Amniotic stem cell (primary cell): ENCODE measurements at regions not wholly inside any gene's neighbourhood (a gene's known extent, or its start where the extent isn't known, plus 50 kb on each side); places are given as distances from the start of the nearest gene placed in this dataset.
"Not testable (repeated sequence)": the region's sequence is repeated elsewhere in the genome, so short reads cannot be mapped to it uniquely, and the experiment has no call there.

ENCODE experiments used
- DNase-seq: peaks from one replicate; lab custom pipeline; 2025; lab: John Stamatoyannopoulos, UW

DNA sequence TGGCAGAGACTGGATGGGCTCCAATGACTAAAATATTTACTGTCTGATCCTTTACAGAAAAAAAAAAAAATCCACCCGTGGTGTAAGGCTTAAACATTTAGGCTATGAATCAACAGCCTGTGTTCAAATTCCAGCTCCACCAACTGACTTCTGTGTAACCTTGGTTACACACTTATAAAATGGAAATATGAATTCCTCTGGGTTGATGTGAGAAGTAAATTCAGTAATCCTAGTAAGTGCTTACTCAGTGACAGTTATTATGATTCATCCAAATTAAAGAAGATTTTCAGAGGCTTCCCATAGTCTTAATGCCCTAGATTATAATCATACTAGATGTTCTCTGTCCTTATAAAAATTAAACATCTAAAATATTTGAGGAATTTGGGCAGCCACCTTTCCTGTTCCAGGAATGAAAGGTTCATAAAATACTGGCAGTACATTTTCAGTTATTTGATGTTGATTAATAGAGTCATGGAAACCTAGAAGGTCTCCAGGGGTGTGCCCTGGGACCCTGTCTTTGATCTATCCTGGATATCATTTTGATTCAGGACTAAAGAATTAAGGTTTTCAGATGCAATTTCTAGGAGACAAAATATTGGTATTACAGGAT lies 180.3 kb upstream of the ZNF217 start:
- DNase-seq: peak; percentile 93

DNA sequence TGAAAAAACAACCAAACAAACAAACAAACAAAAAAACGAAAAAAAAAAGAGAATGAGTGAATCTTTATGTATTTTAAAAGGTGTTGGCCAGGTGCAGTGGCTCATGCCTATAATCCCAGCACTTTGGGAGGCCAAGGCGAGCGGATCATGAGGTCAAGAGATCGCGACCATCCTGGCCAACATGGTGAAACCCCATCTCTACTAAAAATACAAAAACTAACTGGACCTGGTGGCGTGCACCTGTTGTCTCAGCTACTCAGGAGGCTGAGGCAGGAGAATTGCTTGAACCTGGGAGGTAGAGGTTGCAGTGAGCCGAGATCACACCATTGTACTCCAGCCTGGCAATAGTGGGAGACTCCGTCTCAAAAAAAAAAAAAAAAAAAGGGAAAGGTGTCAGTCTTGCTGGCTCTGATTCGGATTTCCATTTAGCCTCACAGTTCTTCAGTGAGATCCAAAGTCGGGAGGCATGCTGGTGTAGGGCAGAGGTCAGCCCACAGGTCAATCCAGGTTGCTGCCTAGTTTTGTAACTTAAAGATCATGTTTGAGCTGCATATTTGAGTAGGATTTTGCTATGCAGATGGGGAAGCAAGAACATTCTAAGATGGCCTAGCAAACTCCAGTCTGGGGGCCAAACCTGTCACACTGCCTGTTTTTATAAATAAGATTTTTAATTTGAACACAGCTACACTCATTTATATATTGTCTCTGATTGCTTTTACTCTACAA lies 179.6 kb upstream of the ZNF217 start:
- DNase-seq: not testable (repeated sequence)

DNA sequence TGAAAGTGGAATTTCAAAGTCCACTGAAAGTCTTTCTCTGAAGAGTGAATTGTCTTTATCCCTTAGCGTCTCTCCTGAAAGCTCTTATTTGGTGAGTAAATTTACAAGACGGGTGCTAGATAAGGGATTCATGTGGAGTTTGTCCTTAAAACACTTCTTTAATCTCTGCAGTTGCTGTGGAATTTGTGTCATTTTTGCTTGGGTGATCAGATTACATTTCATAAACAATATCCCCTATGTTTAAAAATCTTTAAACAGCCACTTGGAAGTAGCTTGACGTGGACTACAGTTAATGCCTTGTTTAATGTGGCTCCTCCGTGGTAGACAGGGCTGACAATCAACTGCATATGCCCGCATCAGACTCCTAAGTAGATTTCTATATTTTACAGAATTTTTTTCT lies 175.4 kb upstream of the ZNF217 start:
- DNase-seq: no peak

- DNase-seq: no peak
These were observed 174.7 kb upstream of the ZNF217 start for GRCh38 chr20:53768329-53768728.

DNA sequence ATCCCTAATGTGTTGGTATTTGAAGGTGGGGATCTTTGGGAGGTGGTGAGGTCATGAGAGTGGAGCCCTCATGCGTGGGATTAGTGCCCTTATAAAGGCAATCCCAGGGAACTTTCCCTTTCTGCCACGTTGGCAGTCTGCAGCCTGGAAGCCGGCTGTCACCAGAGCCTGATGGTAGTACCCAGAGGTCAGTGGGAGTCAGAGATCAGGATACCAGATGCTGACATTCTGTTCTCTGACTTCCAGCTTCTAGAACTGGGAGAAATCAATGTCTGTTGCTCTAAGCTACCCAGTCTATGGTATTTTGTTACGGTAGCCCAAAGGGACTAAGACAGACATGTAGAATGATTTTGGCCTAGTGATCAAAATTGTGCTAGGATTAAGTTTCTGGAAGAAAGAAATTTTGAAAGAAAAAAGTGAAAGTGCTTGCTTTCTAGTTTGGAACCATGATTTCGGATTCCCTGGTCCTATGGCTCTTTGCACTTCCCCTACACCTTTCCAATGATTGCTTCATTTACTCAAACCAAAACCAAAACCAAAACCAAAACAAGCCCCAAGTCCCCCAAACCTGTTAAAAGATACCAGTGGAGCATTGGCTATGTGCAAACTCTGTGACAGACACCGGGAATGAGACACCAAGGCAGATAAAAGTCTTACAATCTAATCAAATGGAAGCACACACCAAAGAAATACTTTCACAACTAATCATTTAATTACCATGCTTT lies 173.7 kb upstream of the ZNF217 start:
- DNase-seq: no peak

GRCh38 chr20:53764415-53764800 lies 170.8 kb upstream of the ZNF217 start:
- DNase-seq: no peak

- no peak for DNase-seq
These were observed 170.2 kb upstream of the ZNF217 start for GRCh38 chr20:53763707-53764414.

GRCh38 chr20:53762423-53762798 lies 168.8 kb upstream of the ZNF217 start:
- DNase-seq: not testable (repeated sequence)

DNA sequence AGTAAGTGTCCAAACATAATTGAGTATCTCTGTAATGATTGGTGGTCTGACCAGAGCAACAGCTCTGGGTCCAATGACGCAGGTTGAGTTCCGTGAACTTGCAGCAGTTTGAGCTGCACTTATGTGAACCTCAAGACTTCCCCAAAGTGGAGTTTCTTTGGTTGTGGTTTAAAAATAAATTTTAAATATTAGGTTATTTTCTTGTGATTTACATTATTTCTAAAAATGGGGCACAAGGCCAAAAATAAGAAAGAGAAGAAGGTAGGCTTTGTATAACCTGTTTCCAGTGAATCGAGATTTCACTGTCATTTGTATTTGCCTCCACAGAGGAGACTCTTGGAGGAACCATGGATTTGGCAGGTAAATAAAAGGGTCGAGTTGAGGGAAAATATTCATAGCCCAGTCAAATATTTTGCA lies 166.4 kb upstream of the ZNF217 start:
- DNase-seq: no peak

DNA sequence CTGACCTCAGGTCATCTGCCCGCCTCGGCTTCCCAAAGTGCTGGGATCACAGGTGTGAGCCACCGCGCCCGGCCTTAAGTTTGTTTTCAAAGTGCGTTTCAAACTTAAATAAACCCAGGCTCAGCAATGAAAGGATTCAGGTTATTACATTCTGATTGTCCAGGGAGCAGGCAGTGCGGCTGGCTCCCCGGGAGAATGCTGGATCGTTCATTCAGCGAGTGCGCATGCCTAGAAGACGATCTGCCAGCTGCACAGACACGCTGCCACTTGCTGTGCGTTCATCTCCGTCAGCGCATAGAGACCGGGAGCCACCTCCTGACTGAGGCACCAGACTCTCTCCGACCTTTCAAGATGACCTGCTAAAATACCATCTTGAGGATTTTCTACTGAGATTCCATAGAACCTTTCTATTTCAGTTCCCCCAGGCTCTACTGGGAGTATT lies 163.9 kb upstream of the ZNF217 start:
- DNase-seq: no peak

GRCh38 chr20:53755733-53756531 lies 162.3 kb upstream of the ZNF217 start:
- no peak for DNase-seq

- no peak for DNase-seq
These were observed 160.3 kb upstream of the ZNF217 start for GRCh38 chr20:53753880-53754459.

GRCh38 chr20:53752971-53753879 lies 159.6 kb upstream of the ZNF217 start:
- DNase-seq: no peak

DNA sequence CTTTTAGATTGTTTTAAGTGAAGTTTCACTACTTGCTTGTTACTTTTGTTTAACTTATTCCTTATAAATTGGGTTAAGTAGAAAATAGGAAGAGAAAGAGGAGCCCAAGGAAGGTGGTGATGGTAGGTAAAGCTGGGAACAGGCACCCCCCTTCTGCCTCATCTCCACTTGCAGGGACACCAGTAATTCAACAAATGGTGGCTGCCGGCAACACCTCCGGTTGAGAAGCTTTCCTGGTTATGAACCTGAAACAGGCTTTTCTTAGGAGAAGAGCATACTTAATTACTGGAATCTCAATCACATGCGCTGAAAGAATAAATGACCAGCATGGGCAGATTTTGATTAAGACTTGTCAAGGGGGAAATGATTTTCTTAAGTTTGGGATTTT lies 158.9 kb upstream of the ZNF217 start:
- DNase-seq: no peak

GRCh38 chr20:53751620-53752318 lies 158.1 kb upstream of the ZNF217 start:
- DNase-seq: no peak

DNA sequence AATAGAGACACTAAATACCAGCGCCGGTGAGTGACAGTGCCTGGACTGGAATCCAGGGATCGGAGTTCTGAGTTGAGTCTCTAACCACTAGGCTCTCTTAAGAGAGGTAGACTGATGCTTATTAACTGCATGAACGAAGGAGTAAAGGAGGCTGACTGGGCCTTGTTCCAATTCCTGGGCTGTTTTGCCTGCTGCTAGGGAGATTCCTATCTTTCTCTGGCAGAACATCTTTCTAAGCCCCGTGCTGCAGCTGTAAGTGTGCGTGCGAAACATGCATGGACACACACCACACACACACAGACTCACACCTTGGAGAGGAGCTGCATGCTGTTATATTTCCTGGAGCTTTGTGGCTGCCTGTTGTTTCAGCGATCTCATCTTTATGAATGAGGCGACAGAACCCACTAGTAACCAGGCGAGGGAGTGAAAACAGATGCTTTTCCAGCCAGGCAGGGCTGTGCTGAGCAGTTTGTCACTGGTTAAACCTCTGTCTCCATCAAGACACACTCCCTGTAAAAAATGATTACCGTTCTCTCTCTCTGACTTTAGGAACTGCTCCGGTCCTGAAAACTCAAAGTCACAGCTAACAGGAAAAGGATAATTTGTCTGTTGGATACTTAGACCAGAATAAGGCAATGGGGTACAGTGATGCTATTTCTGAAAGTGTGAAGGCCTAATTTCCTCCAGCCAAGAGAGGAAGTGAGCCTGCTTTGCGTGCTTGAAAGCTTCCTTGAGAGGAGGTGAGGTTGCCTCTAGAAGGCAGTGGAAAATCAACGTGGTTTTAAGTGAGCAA lies 157.4 kb upstream of the ZNF217 start:
- no peak for DNase-seq

DNA sequence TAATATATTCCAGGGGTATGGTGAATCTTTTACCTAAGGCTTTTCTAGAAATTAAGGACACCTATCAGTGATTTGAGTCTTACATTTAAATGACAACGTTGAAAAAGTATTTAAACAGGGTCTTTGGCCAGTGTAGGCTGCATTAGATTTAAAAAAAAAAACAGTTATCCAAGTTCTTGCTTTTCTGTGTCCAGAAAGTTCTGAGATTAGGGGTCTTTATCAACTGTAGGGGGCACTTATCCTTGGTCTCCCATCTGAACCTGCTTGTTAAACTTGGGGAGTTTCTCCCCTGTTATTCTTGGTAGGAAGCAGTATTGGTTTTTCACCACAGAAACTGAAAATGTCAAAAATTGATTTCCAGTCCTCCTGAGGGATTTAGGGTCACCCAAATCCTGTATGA lies 155.9 kb upstream of the ZNF217 start:
- DNase-seq: no peak

DNA sequence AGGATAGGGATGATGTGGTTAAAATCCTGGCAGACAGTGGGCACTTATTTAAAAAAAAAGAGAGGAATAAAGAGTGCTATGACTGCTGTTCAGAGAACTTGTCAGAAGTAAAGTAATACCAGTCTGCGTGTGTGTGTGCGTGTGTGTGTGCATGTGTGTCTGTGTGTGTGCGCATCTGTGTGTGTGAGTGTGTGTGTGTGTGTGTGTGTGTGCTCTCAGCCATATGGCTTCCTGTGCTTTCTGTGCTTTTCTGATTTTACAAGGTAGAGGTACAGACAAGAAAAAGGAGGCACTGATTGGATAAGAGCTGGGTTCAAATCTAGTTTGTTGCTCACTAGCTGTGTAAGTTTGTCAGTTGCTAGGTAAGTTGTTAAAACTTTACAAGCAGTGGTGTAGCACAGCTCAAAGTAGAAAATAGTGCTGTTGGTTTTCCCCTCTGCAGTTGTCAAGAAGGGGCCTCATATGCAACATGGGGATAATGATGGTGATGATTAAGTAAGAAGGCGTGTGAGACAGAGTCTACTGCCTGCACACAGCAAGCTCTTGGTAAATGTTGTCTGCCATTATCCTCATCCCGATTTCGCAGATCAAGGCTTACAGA lies 155.3 kb upstream of the ZNF217 start:
- no peak for DNase-seq
